HG02973 (cell line): ENCODE measurements at regions not wholly inside any gene's neighbourhood (a gene's known extent, or its start where the extent isn't known, plus 50 kb on each side); places are given as distances from the start of the nearest gene placed in this dataset.

Experiments
- ATAC-seq: cut with Tn5 transposase; IDR thresholded peaks from one replicate; pipeline ENCODE4 v1.9.1; 2021; ENCODE audit warnings: moderate library complexity; ENCODE audit not compliant: unreplicated experiment

- no peak for ATAC-seq
These were observed 61.8 kb upstream of the GJB5 start for GRCh38 chr1:34693081-34693480.

GRCh38 chr1:34694383-34694782 is 60.5 kb upstream of the GJB5 start:
- ATAC-seq: no peak

- ATAC-seq: no peak
These were observed 59.3 kb upstream of the GJB5 start for GRCh38 chr1:34695580-34695979.

GRCh38 chr1:34696230-34696629 is 58.6 kb upstream of the GJB5 start:
- no peak for ATAC-seq

- no peak for ATAC-seq
These were observed 57.9 kb upstream of the GJB5 start for GRCh38 chr1:34696981-34697380.

GRCh38 chr1:34697818-34698217 is 57.0 kb upstream of the GJB5 start:
- no peak for ATAC-seq

GRCh38 chr1:34701326-34702060 is 53.4 kb upstream of the GJB5 start:
- ATAC-seq: no peak
